ENCODE measurements at regions not wholly inside any gene's neighbourhood (a gene's known extent, or its start where the extent isn't known, plus 50 kb on each side); places are given as distances from the start of the nearest gene placed in this dataset.

GRCh38 chr14:46384611-46385010 is 267.0 kb downstream of the RPL10L start (continued):
- no peak for TF ChIP-seq MGA (IDR thresholded peaks at IDR 0.05)
- TF ChIP-seq MXI1 (IDR thresholded peaks at IDR 0.05; ENCODE audit: low read depth, low read length): no peak
- TF ChIP-seq NEUROD1 (IDR thresholded peaks at IDR 0.05; ENCODE audit: borderline replicate concordance, low read depth, low read length, partially characterized antibody): no peak

Measured in K562 (cell line).